ENCODE measurements at regions not wholly inside any gene's neighbourhood (a gene's known extent, or its start where the extent isn't known, plus 50 kb on each side); places are given as distances from the start of the nearest gene placed in this dataset.
"Not testable (repeated sequence)": the region's sequence is repeated elsewhere in the genome, so short reads cannot be mapped to it uniquely, and the experiment has no call there.

GRCh38 chr14:48331421-48331820 is 656.0 kb upstream of the MDGA2 start:
- DNase-seq (ENCODE audit: low spot score) = no peak
- no peak for ATAC-seq

GRCh38 chr14:48325486-48325885 is 650.1 kb upstream of the MDGA2 start:
- ATAC-seq (no peak), DNase-seq (ENCODE audit: low spot score) (no peak)

GRCh38 chr14:48323665-48324064 is 648.3 kb upstream of the MDGA2 start:
- no peak for ATAC-seq
- DNase-seq (ENCODE audit: low spot score) = no peak

GRCh38 chr14:48319823-48320222 is 644.4 kb upstream of the MDGA2 start:
- no peak for DNase-seq (ENCODE audit: low spot score)

GRCh38 chr14:48304729-48305128 is 629.3 kb upstream of the MDGA2 start:
- DNase-seq (ENCODE audit: low spot score) = no peak
- ATAC-seq = no peak

More at GRCh38 chr14:48319823-48320222, 644.4 kb upstream of the MDGA2 start:
- no peak for ATAC-seq

- DNase-seq (ENCODE audit: low spot score) = no peak
- ATAC-seq = no peak
These were observed 614.3 kb upstream of the MDGA2 start for GRCh38 chr14:48289701-48290100.

GRCh38 chr14:48285217-48285616 is 609.8 kb upstream of the MDGA2 start:
- not testable (repeated sequence) for DNase-seq (ENCODE audit: low spot score); ATAC-seq

- ATAC-seq (no peak), DNase-seq (ENCODE audit: low spot score) (no peak)
These were observed 599.9 kb upstream of the MDGA2 start for GRCh38 chr14:48275301-48275700.

GRCh38 chr14:48274826-48275225 is 599.4 kb upstream of the MDGA2 start:
- ATAC-seq = no peak

GRCh38 chr14:48267926-48268325 is 592.5 kb upstream of the MDGA2 start:
- not testable (repeated sequence) for DNase-seq (ENCODE audit: low spot score); ATAC-seq

More at GRCh38 chr14:48274826-48275225, 599.4 kb upstream of the MDGA2 start:
- no peak for DNase-seq (ENCODE audit: low spot score)

GRCh38 chr14:48266201-48266600 is 590.8 kb upstream of the MDGA2 start:
- DNase-seq (ENCODE audit: low spot score); ATAC-seq: not testable (repeated sequence)

GRCh38 chr14:48261436-48261835 is 586.0 kb upstream of the MDGA2 start:
- no peak for DNase-seq (ENCODE audit: low spot score)
- ATAC-seq = no peak

GRCh38 chr14:48260394-48261295 is 585.2 kb upstream of the MDGA2 start:
- not testable (repeated sequence) for ATAC-seq; DNase-seq (ENCODE audit: low spot score)

GRCh38 chr14:48259876-48260275 is 584.5 kb upstream of the MDGA2 start:
- not testable (repeated sequence) for DNase-seq (ENCODE audit: low spot score); ATAC-seq

GRCh38 chr14:48259232-48259631 is 583.8 kb upstream of the MDGA2 start:
- not testable (repeated sequence) for DNase-seq (ENCODE audit: low spot score); ATAC-seq

- ATAC-seq; DNase-seq (ENCODE audit: low spot score): not testable (repeated sequence)
These were observed 583.3 kb upstream of the MDGA2 start for GRCh38 chr14:48258703-48259102.

GRCh38 chr14:48253020-48253419 is 577.6 kb upstream of the MDGA2 start:
- no peak for ATAC-seq
- no peak for DNase-seq (ENCODE audit: low spot score)

- no peak for DNase-seq (ENCODE audit: low spot score)
- no peak for ATAC-seq
These were observed 575.9 kb upstream of the MDGA2 start for GRCh38 chr14:48251290-48251689.

- ATAC-seq = no peak
- DNase-seq (ENCODE audit: low spot score) = no peak
These were observed 575.2 kb upstream of the MDGA2 start for GRCh38 chr14:48250575-48250974.

GRCh38 chr14:48247977-48248376 is 572.6 kb upstream of the MDGA2 start:
- DNase-seq (ENCODE audit: low spot score) (no peak), ATAC-seq (no peak)

- no peak for ATAC-seq
- DNase-seq (ENCODE audit: low spot score) = no peak
These were observed 568.5 kb upstream of the MDGA2 start for GRCh38 chr14:48243900-48244299.

GRCh38 chr14:48229091-48229490 is 553.7 kb upstream of the MDGA2 start:
- ATAC-seq = no peak

More at GRCh38 chr14:48229091-48229490, 553.7 kb upstream of the MDGA2 start:
- no peak for DNase-seq (ENCODE audit: low spot score)
